ENCODE measurements at regions not wholly inside any gene's neighbourhood (a gene's known extent, or its start where the extent isn't known, plus 50 kb on each side); places are given as distances from the start of the nearest gene placed in this dataset.
"Not testable (repeated sequence)": the region's sequence is repeated elsewhere in the genome, so short reads cannot be mapped to it uniquely, and the experiment has no call there.

GRCh38 chr19:29001141-29001581 is 211.8 kb downstream of the UQCRFS1 start:
- H3K4me1 ChIP-seq: no peaks in the 10 kb centered on the region
- H3K9me3 ChIP-seq: no peaks in the 10 kb centered on the region
- no peaks in the 10 kb centered on the region for H3K27me3 ChIP-seq
- TF ChIP-seq POLR2A (IDR thresholded peaks at IDR 0.05) (no peak), CTCF (IDR thresholded peaks at IDR 0.05 in 4 of 5, conservative IDR thresholded peaks at IDR 0.05 in 1 of 5) (no peak)
- H3K27ac ChIP-seq: no peak overlapping the region
- no peaks in the 10 kb centered on the region for H3K36me3 ChIP-seq
- H3K4me3 ChIP-seq: no peak overlapping the region
- in situ Hi-C loops (cut with MboI; ENCODE audit: low sequenced_read_pairs in 4 of 4) (no loop called here), intact Hi-C loops (cut with DNase I; ENCODE audit: low total_unique reads) (no loop called here)
- ATAC-seq (no peak), DNase-seq (no peak)

GRCh38 chr19:28999724-29000433 is 213.1 kb downstream of the UQCRFS1 start:
- TF ChIP-seq POLR2A (IDR thresholded peaks at IDR 0.05) (no peak), CTCF (IDR thresholded peaks at IDR 0.05 in 4 of 5, conservative IDR thresholded peaks at IDR 0.05 in 1 of 5) (no peak)
- Histone ChIP-seq H3K36me3 (no peaks in the 10 kb centered on the region), H3K4me3 (no peak overlapping the region), H3K4me1 (no peaks in the 10 kb centered on the region), H3K27me3 (no peaks in the 10 kb centered on the region), H3K27ac (no peak overlapping the region), H3K9me3 (no peaks in the 10 kb centered on the region)
- no peak for DNase-seq
- in situ Hi-C loops (cut with MboI; ENCODE audit: low sequenced_read_pairs in 4 of 4) (no loop called here), intact Hi-C loops (cut with DNase I; ENCODE audit: low total_unique reads) (no loop called here)
- no peak for ATAC-seq

GRCh38 chr19:28998974-28999373 is 214.0 kb downstream of the UQCRFS1 start:
- TF ChIP-seq POLR2A (IDR thresholded peaks at IDR 0.05) (no peak), CTCF (IDR thresholded peaks at IDR 0.05 in 4 of 5, conservative IDR thresholded peaks at IDR 0.05 in 1 of 5) (no peak)

GRCh38 chr19:28997866-28998265 is 215.1 kb downstream of the UQCRFS1 start:
- H3K9me3 ChIP-seq; H3K27me3 ChIP-seq; H3K27ac ChIP-seq; H3K4me1 ChIP-seq; H3K4me3 ChIP-seq; ATAC-seq; H3K36me3 ChIP-seq; in situ Hi-C loops (cut with MboI; ENCODE audit: low sequenced_read_pairs in 4 of 4); intact Hi-C loops (cut with DNase I; ENCODE audit: low total_unique reads); DNase-seq: not testable (repeated sequence)

More at GRCh38 chr19:28998974-28999373, 214.0 kb downstream of the UQCRFS1 start:
- no peak for DNase-seq
- intact Hi-C loops (cut with DNase I; ENCODE audit: low total_unique reads) (no loop called here), in situ Hi-C loops (cut with MboI; ENCODE audit: low sequenced_read_pairs in 4 of 4) (no loop called here)
- Histone ChIP-seq H3K36me3 (no peaks in the 10 kb centered on the region), H3K27ac (no peak overlapping the region), H3K27me3 (no peaks in the 10 kb centered on the region), H3K4me1 (no peaks in the 10 kb centered on the region), H3K4me3 (no peak overlapping the region), H3K9me3 (no peaks in the 10 kb centered on the region)
- no peak for ATAC-seq

GRCh38 chr19:28990522-28990921 is 222.4 kb downstream of the UQCRFS1 start:
- no peaks in the 10 kb centered on the region for H3K36me3 ChIP-seq
- no peaks in the 10 kb centered on the region for H3K4me1 ChIP-seq
- H3K27ac ChIP-seq: no peak overlapping the region
- H3K9me3 ChIP-seq: no peaks in the 10 kb centered on the region
- no peak overlapping the region for H3K4me3 ChIP-seq
- in situ Hi-C loops (cut with MboI; ENCODE audit: low sequenced_read_pairs in 4 of 4) (no loop called here), intact Hi-C loops (cut with DNase I; ENCODE audit: low total_unique reads) (no loop called here)
- ATAC-seq (no peak), DNase-seq (no peak)
- TF ChIP-seq CTCF (IDR thresholded peaks at IDR 0.05 in 4 of 5, conservative IDR thresholded peaks at IDR 0.05 in 1 of 5) (no peak), POLR2A (IDR thresholded peaks at IDR 0.05) (no peak)
- H3K27me3 ChIP-seq: no peaks in the 10 kb centered on the region

Measured in gastrocnemius medialis (tissue), 4 donors.